GM21723 (cell line): ENCODE measurements at regions not wholly inside any gene's neighbourhood (a gene's known extent, or its start where the extent isn't known, plus 50 kb on each side); places are given as distances from the start of the nearest gene placed in this dataset.
"Not testable (repeated sequence)": the region's sequence is repeated elsewhere in the genome, so short reads cannot be mapped to it uniquely, and the experiment has no call there.

Experiments
- ATAC-seq: cut with Tn5 transposase; IDR thresholded peaks from one replicate; pipeline ENCODE4 v1.9.1; 2021; ENCODE audit warnings: mild to moderate bottlenecking, moderate library complexity; ENCODE audit not compliant: unreplicated experiment

DNA sequence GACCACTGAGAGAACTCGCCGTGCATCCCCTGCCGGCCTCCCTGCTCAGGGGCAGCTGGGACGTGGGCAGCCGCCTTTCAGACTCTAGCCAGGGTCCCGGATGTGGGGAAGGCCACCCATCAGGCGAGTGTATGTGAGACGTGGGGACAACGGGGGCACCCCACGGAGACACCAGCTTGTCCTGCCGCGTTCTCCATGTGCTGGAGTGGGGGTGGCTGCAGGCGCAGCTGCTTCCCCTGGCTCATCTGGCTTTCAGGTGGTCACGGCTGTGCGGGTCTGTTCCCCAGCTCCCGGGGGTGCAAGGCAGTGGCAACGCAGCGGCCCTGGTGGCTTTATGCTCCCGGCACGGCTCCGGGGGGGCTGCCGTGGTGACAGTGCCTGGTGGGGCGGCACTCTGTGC is 4427.5 kb upstream of the TPTE start:
- ATAC-seq, result not testable (repeated sequence)

DNA sequence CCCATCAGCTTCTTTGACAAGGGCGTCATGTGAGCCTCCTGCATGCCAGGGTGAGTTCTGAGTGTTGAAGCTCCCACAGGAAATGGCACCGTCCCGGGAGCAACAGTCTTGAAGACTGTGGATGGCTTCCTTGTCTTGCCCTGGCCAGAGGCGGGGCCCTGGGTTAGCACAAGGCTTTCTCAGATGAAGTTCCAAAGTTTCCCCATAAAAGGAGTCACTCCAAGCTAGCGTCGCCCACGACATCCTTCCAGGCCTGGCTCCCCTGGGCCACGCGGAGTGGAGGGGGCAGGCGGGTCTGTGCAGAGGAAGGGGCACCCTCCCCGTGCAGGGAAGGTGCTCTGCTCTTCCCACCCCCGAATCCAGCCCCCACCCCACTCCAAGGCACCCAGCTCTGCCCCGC is 4426.1 kb upstream of the TPTE start:
- not testable (repeated sequence) for ATAC-seq

DNA sequence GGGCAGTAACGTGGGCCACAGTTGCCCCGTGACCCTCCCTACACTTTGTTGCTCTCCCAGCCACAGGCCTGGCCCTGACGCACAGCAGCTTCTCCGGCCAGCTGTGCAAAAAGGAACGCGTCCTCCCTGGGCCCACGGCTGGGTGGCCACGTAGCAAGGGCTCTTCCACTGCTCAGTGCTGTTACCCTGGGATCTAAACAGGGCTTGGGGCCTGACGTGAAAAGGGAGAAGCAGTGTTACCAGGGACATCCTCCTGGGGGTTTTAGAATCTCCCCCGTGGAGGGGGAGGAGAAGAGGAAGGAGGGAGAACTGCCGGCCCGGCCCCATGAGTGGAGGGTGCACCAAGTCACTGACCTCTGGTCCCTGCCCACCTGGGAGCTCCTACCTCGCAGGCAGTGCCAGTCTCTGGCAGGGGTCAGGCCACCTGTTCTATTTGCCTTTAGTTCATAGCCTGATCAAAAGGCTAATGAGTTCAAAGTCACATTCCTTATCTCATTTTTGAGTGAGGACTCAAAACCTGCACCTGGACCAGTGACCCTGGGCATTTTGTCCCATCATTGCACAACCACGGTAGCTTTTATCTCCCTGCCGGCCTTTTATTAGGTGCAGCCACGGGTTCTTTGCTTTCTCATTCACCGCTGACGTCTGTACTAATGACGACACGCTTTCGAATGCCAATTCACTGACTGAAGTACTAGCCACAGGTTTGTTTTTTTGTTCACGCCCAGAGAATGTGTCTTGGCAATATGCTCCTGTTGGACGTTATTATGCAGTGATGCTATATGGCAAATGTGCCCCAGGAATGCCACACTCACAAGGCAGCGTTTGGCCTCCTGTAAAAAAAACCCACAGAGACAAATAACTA is 4424.6 kb upstream of the TPTE start:
- not testable (repeated sequence) for ATAC-seq

DNA sequence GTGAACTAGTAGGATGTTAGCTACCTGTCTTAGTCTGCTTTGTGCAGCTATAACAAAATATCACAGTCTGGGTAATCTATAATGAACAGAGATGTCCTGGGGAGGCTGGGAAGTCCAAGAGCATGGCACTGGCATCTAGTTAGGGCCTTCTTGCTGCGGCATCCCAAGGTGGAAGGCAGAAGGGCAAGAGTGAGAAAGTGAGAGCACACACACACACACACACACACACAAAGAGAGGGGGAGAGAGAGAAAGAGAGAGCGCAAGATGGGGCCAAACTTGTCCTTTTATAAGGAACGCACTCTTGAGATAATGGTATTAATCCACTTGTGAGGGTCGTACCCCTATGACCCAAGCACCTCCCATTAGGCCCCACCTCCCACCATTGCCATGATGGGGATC is 4423.6 kb upstream of the TPTE start:
- ATAC-seq, result not testable (repeated sequence)

DNA sequence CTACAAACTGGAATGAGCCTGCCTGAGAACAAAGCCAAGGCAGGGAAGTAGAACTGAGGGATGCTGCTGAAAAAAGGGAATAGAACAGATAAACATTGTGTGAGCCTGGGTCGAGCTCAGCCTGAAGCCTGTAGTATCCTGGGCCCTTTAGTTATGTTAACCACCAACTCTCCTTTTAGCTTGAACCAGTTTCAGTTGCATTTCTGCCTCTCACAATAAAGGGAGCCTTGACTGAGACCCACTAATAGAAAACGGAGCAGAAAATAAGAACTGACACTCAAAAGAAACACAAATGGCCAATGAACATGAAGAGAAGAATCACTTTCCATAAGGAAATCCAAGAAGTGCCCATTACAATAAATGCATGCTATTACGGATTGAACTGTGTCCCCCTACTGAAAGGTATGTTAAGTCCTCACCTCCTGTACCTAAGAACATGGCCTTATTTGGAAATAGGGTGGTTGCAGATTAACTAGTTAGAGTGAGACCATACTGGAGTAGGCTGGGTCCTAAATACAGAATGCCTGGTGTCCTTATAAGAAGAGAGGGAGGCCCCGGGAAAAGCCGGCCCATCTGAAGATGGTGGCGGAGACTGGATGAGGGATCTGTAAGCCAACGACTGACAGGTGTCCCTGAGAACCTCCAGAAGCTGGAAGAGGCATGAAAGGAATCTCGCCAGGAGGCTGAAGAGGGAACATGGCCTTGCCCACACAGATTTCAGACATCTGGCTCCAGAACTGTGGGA is 4423.0 kb upstream of the TPTE start:
- ATAC-seq, result not testable (repeated sequence)

DNA sequence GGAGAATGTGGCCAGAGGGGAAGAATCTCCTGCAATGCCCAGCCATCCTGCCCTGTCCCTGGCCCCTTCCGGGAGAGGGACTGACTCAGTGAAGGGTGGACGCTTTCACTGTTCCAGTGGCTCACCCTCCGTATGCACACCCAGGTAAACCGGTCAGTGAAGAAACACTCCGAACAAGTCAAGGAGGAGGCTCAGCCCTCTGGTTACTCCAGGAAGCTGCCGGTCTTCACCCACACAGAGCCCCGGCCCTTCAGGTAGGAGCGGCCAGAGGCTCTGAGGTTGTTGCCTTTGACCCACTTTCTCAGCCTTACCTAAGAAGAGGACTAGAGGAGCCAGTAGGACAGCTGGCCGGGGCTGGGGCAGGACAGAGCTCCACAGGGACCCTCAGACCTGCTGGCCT is 4419.8 kb upstream of the TPTE start:
- ATAC-seq, result not testable (repeated sequence)

DNA sequence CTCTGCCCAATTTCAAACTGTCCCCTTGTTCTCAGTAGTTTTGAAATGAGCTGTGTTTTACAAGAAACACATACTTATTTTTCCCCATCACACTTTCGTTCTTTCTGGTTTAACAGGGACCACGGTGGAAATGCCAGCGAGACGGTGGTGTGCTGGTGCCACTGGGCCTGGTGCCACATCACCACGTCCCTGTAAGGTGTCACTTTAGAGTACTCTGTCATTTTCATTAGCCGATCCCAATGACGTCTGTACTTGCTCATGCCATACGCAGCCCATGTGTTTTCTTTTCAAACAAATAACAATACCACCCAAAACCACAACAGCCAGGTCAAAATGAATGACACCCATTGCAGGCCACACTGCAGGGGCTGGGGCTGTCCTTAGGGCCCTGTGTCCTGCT is 4416.8 kb upstream of the TPTE start:
- ATAC-seq, result not testable (repeated sequence)

DNA sequence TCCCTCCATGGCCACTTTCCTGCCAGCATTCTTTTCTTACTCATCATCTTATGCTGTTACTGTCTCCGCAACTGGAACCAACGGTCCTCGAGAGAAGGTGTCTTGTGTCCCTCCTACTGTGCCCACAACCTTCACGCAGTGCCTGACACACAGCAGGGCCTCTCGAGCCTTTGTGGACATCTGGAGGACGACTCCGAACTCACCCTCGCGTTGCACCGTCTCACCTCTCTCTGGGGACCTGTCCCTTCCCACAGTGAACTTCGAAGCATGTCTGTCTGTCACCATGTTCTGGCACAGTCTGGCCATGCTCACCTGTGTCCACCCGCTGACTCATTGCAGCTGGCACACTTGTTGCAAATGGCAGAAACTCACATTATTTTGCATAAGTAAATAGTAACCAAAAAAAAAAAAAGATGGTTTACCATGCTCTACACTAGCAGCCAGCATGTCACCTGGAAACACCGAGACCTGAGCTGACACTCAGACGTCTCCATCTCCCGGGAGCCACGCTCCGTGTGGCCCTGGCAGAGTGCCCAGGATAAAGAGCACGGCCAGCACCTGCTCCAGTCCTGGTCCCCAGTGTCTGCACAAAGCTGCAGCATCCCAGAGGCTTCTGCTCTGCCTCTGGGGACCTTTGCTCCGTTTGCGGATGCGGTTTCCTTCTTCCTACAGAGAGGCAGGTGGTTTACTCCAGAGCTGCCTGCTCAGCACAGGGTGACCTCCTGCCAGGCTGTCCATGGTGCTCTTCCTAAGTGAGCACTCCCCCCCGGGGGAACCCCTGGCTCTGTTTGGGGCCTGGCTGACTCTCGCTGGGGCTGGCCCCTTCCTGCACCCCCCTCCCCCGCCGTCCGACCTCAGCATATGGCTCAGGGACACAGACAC is 4414.5 kb upstream of the TPTE start:
- not testable (repeated sequence) for ATAC-seq

DNA sequence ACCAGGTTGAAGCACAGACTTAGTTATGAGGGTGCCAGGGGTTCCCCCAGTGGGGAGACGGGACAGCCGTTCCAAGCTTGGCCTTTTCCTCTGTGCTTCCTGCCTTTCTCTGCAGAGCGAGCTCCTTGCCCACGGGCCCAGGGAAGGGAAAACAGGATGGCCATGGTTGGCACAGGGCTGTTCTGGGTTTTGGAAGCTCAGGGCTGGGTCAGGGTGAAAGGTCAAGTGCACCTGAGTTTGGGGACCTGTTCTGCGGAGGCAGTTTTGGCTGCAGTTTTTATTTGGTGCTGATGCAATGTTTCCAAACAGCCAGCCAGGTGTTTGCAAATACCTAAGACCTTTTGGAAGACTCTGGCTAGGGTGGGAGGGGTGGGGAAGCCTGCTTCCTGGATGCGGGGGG is 4412.5 kb upstream of the TPTE start:
- not testable (repeated sequence) for ATAC-seq

DNA sequence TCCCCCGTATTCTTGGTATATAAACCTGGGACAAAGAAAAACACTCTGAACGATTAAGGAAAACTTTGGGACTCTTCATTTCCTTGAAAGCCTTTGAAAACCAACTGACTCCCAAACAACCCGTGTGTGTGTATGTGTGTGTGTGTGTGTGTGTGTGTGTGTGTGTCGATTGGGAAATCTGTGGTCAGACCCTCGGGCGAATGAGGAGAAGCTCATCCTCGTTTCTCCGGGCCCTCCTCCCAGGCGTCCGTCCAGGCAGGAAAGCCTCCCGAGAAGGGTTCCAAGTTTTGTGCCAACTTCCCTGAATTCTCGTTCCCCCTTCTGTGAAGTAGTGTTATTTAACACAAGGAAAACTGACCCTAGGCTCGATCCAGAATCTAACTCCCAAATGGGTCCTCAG is 4411.6 kb upstream of the TPTE start:
- not testable (repeated sequence) for ATAC-seq

DNA sequence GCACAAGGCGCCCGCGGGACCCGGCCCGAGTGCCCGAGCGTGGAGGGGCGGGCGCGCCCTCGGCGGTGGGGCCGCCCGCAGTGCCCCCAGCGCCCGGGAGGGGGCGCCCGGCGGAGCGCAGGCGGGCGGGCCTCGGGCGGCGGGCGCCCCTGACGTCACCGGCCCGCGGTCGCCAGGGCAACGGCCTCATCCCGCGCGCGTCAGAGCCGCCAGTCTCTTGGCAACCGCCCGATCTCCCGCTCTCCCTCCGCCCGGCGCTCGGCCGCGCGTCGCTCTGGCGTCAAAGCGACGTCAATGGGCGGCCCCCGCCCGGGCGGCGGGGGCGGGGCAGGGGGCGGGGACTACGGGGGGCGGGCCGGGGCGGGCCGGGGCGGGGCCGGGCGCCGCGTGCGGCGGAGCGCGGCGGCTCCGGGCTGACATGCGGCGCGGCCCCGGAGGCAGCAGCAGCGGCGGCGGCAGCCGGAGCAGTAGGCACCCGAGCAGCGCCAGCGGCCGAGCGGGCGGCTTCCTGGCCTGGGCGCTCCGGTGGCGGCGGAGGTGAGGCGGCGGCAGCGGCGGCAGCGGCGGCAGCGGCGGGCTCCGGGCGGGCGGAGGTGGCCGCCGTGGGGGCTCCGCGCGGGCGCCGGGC is 4410.6 kb upstream of the TPTE start:
- peak; percentile 69 for ATAC-seq

DNA sequence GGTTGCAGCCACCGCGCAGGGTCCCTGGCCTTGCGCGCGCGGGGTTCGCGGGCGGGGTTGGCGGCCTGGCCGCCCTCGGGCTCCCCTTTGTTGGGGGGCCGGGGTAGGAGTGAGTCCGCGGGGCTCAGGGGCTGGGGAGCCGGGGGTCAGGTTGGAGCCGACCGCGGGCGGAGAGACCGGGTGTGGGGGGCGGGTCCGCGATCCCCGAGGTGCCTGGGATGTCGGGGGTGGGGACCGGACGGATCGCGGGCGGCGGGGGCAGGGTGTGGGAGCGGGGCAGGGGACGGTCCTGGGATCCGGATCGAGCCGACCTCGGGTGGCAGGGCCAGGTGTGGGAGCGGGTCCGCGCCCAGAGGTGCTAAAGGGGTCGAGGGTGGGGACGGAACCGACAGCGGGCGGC is 4410.0 kb upstream of the TPTE start:
- ATAC-seq, result peak; percentile 25

DNA sequence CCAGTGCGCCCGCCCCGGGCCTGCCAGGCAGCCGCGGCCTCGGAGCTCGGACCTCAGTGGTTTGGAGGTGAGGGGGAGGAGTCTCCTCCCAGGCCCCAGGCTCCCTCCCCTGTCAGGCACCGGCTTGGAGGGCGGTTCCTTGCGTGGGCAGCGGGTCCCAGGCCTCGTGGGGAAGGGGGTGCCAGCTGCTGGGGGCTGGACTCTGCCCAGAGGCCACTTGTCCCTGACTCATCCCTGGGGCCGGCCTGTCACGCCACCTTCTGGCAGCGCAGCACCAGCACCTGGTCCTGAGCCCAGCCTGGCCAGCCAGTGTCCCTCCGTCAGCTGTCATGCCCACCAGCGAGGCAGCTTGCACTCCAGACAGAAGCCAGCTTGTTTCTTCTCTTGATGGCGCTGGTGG is 4403.0 kb upstream of the TPTE start:
- ATAC-seq, result not testable (repeated sequence)

DNA sequence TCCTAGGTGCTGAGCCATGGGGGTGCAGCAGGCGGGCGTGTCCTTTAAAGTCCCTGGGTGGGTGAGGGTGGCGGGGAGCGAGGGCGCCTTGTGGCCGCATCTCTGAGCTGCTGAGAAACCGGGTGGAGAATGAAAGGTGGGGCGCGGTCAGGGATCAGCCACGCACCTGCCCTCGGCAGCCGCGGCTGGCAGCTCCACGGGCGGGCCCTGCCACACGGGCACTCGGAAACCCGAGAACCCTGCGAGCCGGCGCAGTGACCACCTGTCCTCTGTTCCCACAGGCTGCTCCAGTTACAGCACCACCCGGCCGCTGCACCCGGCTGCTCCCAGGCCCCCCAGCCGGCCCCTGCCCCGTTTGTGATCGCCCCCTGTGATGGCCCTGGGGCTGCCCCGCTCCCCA is 4400.5 kb upstream of the TPTE start:
- ATAC-seq, result not testable (repeated sequence)

DNA sequence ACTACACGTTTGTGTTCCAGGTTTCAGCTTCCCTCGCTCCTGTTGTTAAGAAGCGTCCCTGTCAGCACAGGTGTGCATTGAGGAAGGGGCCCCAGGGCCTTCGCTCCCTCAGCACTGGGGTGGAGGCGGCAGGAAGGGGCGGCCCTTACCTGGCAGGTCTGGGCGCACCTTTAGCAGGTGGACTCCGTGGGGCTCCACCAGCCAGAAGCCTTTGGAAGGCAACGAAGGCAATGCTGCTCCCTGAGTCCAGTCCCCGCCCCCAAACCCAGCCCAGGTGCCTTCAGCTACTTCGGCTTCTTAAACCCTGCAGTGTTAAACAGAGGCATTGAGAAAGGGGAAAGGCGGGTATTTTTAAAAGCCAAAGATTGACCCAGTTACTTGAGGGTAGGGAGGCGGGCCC is 4398.8 kb upstream of the TPTE start:
- ATAC-seq, result not testable (repeated sequence)

DNA sequence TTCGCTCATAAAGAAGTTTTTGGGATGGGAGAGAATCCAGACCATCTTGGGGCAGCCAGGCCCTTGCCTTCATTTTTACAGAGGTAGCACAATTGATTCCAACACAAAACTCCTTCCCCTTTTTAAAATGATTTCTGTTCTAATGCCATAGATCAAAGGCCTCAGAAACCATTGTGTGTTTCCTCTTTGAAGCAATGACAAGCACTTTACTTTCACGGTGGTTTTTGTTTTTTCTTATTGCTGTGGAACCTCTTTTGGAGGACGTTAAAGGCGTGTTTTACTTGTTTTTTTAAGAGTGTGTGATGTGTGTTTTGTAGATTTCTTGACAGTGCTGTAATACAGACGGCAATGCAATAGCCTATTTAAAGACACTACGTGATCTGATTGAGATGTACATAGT is 4398.2 kb upstream of the TPTE start:
- not testable (repeated sequence) for ATAC-seq

DNA sequence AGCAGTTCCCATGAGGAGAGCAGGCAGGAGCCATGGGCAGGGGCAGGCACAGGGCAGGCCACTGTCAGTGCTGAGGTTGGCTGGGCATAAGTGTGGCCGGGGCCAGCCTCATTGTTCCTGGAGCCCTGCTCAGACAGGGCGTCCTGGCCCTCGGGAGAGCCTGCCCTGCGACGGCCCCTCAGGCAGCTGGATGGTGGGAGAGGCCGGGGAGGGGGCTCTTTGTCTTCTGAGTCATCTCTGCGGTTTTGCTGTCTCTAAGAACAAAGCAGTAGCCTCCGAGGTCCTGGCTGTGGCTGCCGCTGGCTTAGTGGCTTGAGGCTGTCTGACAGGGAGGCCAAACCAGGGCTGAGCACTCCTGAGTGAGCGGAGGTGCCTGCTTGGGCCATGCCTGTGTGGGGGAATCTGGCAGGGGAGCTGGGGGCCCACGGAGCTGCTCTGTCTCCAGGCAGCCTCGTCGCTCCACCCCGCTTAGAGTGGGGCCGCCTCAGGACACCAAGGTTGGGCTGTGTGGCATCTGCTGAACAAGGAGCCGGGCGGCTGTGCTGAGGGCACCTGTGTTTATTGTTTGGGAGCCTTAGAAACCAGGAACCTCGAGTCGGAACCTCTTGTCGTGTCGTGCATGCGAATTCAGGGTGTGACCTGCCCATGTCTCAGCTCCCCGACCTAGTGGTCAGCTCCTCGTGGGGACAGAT is 4395.7 kb upstream of the TPTE start:
- ATAC-seq, result not testable (repeated sequence)

DNA sequence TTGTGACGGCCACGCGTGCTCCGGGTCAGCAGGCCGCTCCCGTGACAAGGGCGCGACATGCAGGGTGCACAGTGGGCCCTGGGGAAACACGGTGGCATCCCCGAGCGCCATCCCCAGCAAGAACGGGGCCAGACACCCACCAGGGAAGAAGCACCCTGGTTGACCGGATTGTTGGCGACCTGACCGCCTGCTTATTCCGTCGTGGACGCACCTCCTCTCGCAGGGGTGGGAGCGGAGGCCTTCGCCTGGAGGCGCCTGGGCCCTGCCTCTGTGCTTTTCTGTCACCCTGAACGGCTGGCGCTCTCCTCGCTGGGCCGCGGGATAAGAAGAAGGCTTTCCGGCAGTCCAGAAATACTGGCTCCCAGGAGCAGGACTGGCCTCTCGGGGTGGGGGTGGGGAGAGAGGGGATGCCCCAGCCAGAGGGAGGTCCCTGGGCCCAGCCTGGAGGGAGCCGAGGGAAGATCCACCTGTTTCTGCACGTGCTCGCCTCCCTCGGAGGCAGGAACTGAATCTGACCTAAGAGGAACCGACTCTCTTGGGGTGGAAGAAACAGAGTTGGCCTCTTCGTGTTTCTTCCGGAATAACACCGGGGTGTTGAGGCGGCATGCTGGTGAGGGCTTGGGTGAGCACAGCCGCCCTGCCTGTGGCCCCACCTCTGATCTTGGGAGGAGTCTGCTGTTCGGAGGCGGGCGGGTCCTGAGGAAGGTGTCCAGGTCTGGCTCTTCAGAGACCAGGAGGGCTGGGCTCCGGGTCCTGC is 4394.2 kb upstream of the TPTE start:
- peak; percentile 74 for ATAC-seq

DNA sequence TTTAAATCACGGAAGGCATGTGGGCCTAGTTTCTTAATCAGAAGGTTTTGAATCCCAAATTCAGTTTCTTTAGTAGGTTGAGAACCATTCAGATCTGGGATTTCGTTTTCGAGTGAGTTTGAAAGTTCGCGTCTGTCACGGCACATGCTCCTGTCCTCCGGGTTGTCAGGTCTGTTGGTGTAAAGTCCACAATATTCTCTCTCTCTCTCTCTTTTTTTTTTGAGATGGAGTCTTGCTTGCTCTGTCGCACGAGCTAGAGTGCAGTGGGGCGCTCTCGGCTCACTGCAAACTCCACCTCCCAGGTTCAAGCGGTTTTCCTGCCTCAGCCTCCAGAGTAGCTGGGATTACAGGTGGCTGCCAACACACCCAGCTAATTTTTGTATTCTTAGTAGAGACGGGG is 4390.6 kb upstream of the TPTE start:
- ATAC-seq, result not testable (repeated sequence)
